Endothelial cell (in vitro differentiated cells): ENCODE measurements at regions not wholly inside any gene's neighbourhood (a gene's known extent, or its start where the extent isn't known, plus 50 kb on each side); places are given as distances from the start of the nearest gene placed in this dataset.
"Not testable (repeated sequence)": the region's sequence is repeated elsewhere in the genome, so short reads cannot be mapped to it uniquely, and the experiment has no call there.

Experiments used
- DNase-seq: peaks from one replicate; pipeline ENCODE4 v3.0.0; 2021; ENCODE audit warnings: low spot score
- H3K27ac Mint-ChIP-seq: one replicate; pipeline ENCODE4 v1.8.0; 2021; ENCODE audit warnings: mixed read lengths, inconsistent platforms; ENCODE audit not compliant: unreplicated experiment
- H3K27me3 Mint-ChIP-seq: one replicate; pipeline ENCODE4 v1.8.0; 2021; ENCODE audit warnings: mild to moderate bottlenecking, moderate library complexity, mixed read lengths, inconsistent platforms; ENCODE audit not compliant: unreplicated experiment
- H3K36me3 Mint-ChIP-seq: one replicate; pipeline ENCODE4 v1.8.0; 2021; ENCODE audit warnings: mild to moderate bottlenecking, low read depth, mixed read lengths, inconsistent platforms; ENCODE audit not compliant: unreplicated experiment
- H3K4me1 Mint-ChIP-seq: one replicate; pipeline ENCODE4 v1.8.0; 2021; ENCODE audit warnings: mild to moderate bottlenecking, mixed read lengths, inconsistent platforms; ENCODE audit not compliant: unreplicated experiment
- H3K4me3 Mint-ChIP-seq: one replicate; pipeline ENCODE4 v1.8.0; 2021; ENCODE audit warnings: mild to moderate bottlenecking, mixed read lengths, inconsistent platforms; ENCODE audit not compliant: unreplicated experiment
- H3K9me3 Mint-ChIP-seq: one replicate; pipeline ENCODE4 v1.8.0; 2021; ENCODE audit warnings: mixed read lengths, inconsistent platforms; ENCODE audit not compliant: unreplicated experiment
- TF ChIP-seq, protein P1 (sequence below): fragments of 200-600 bp; sonication (generic); IDR thresholded peaks from one replicate; pipeline ENCODE4 v1.5.0; 2021; ENCODE audit warnings: antibody characterized with exemption; ENCODE audit not compliant: unreplicated experiment

DNA sequence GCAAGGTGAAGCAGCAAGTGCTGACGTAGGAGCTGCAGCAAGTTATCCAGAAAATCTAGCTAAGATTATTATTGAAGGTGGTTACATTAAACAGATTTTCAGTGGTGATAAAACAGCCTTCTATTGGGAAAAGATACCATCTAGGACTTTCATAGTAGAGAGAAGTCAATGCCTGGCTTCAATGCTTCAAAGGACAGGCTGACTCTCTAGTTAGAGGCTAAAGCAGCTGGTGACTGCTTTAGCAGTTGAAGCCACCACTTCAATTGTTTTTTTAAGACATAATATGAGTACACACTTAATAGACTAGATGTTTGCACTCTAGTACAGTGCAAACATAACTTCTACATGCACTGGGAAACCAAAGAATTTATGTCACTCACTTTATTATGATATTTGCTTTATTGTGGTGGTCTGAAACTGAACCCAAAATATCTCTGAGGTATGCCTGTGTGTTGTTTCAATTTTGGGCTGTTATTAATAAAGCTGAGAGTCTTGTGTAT lies 1026.9 kb upstream of the FOXG1 start:
- no peak overlapping the region for H3K27ac Mint-ChIP-seq
- H3K4me3 Mint-ChIP-seq, result no peak overlapping the region
- no peaks in the 10 kb centered on the region for H3K9me3 Mint-ChIP-seq
- DNase-seq, result no peak
- no peaks in the 10 kb centered on the region for H3K4me1 Mint-ChIP-seq
- TF ChIP-seq, protein P1, sequence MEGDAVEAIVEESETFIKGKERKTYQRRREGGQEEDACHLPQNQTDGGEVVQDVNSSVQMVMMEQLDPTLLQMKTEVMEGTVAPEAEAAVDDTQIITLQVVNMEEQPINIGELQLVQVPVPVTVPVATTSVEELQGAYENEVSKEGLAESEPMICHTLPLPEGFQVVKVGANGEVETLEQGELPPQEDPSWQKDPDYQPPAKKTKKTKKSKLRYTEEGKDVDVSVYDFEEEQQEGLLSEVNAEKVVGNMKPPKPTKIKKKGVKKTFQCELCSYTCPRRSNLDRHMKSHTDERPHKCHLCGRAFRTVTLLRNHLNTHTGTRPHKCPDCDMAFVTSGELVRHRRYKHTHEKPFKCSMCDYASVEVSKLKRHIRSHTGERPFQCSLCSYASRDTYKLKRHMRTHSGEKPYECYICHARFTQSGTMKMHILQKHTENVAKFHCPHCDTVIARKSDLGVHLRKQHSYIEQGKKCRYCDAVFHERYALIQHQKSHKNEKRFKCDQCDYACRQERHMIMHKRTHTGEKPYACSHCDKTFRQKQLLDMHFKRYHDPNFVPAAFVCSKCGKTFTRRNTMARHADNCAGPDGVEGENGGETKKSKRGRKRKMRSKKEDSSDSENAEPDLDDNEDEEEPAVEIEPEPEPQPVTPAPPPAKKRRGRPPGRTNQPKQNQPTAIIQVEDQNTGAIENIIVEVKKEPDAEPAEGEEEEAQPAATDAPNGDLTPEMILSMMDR, result no peak
- H3K36me3 Mint-ChIP-seq, result no peaks in the 10 kb centered on the region
- no peaks in the 10 kb centered on the region for H3K27me3 Mint-ChIP-seq

DNA sequence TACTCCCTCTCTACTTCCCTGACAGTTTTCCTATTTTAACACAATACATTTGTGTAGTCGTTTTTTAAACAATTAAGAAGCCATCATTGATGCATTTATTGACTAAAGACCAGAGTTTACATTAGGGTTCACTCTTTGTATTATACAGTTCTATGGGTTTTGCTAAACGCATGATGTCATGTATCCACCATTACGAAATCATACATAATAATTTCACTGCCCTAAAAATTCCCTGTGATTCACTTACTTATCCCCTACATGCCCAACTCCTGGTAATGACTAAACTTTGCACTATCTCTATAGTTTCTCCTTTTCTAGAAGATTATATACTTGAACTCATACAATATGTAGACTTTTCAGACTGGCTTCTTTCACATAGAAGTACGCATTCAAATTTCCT lies 1016.5 kb upstream of the FOXG1 start:
- H3K27me3 Mint-ChIP-seq, result no peaks in the 10 kb centered on the region
- H3K36me3 Mint-ChIP-seq, result no peaks in the 10 kb centered on the region
- H3K4me1 Mint-ChIP-seq, result no peaks in the 10 kb centered on the region
- H3K27ac Mint-ChIP-seq, result no peak overlapping the region
- no peak overlapping the region for H3K4me3 Mint-ChIP-seq
- H3K9me3 Mint-ChIP-seq, result no peaks in the 10 kb centered on the region
- TF ChIP-seq, protein P1, result no peak
- no peak for DNase-seq

DNA sequence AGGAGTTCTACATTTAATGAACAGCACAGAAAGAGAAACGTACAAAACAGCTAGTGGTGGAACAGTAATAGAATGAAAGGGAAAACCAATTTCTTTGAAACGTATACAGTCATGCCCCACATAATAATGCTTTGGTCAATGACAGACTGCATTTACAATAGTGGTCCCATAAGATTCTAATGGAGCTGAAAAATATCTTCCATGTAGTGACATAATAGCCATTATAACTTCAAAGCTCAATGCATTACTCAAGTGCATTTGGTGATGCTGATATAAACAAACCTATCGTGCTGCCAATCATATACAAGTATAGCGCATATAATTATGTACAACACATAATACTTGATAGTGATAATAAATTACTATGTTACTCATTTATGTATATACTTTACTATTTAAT lies 1008.9 kb upstream of the FOXG1 start:
- H3K4me3 Mint-ChIP-seq, DNase-seq, H3K9me3 Mint-ChIP-seq, H3K27ac Mint-ChIP-seq, H3K27me3 Mint-ChIP-seq, H3K36me3 Mint-ChIP-seq, H3K4me1 Mint-ChIP-seq: not testable (repeated sequence)

DNA sequence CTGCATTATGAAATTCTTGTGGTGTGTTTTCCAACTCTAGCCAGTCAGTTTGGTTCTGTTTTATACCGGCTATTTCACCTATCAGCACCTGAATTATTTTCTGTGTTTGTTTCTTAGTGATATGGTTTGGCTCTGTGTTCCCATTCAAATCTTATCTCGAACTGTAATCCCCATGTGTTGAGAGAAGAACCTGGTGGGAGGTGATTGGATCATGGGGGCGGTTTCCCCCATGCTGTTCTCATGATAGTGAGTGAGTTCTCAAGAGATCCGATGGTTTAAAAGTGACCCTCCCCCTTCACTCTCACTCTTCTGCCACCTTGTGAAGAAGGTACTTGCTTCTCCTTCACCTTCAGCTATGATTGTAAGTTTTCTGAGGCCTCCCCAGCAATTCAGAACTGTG lies 1006.2 kb upstream of the FOXG1 start:
- DNase-seq, H3K4me3 Mint-ChIP-seq: not testable (repeated sequence)

DNA sequence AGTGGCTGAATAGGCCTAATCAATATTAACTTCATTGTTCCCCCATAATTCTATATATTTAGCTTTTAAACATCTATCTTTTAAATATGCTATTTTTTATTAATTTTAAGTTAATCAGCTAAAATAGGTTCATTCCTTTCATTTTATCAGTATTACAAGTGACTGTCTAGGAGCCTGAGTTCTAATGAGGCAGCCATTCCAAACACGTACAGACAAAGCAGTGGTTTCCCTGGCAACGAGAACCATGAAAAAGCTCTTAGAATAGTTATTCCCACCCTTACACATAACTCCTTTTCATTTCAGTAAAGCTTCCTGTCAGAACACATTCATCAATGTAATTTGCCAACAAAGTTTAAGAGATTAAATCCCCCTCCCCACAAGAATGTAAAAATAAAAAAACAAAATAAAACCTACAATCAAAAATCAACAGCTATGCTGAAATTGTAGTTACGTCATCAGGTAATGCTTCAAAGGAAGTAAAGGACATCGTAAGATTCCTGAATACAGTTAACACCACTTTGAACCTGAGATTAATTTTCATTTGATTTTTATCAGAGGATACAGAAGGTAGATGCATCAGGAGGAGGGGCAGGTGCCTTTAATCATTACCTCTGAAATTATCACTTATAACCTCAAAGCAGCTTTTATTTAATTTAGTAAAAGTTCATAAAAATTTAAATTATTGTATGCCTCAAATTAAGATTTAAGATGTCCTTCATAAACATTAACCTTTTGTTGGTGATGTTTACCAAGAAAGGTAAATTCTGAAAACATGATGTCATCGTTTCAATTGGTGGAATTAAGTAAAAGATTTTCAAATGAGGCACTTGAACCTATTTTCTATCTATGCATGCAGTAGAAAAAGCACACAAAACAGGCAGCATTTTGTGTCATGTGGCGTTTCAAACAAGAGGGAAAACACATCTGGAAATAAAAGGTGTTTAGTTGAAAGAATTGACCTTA lies 967.2 kb upstream of the FOXG1 start:
- not testable (repeated sequence) for H3K4me1 Mint-ChIP-seq, H3K27me3 Mint-ChIP-seq, H3K27ac Mint-ChIP-seq, H3K4me3 Mint-ChIP-seq, DNase-seq, H3K36me3 Mint-ChIP-seq, H3K9me3 Mint-ChIP-seq

More for the DNA sequence above, 1006.2 kb upstream of the FOXG1 start:
- H3K9me3 Mint-ChIP-seq, H3K4me1 Mint-ChIP-seq, H3K27me3 Mint-ChIP-seq, H3K36me3 Mint-ChIP-seq, H3K27ac Mint-ChIP-seq: not testable (repeated sequence)

DNA sequence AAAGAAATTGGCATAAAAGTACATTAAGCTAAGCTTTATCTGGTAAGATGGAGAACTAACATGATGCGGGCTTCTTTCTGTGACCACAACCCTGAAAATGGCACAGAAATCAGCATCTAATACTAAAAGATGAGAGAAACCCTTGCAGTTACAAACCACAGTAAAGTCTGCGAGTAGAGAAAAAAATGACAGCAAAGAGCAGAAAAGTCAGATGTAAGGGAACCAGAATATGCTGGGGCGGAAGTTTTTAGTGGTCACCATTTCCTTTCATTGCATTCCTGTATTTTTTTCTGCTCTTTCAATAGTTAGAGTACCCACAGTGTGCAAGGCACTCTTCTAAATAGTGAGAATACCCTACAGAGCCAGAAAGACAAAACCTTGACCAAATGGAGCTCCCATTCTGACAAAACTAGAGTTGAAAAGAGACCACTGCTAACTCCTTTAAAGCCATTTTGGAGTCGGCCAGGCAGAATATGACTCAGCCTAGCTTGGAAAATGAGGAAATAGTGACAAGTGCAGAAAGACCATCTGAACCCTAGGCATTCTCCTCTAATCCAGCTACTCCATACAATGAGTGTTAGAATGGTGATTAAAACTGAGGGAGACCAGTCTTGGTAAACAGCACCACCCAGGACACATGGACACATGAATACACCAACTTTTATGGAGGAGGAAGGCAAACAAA lies 948.7 kb upstream of the FOXG1 start:
- H3K27me3 Mint-ChIP-seq, DNase-seq, H3K27ac Mint-ChIP-seq, H3K36me3 Mint-ChIP-seq, H3K9me3 Mint-ChIP-seq, H3K4me3 Mint-ChIP-seq, H3K4me1 Mint-ChIP-seq: not testable (repeated sequence)

DNA sequence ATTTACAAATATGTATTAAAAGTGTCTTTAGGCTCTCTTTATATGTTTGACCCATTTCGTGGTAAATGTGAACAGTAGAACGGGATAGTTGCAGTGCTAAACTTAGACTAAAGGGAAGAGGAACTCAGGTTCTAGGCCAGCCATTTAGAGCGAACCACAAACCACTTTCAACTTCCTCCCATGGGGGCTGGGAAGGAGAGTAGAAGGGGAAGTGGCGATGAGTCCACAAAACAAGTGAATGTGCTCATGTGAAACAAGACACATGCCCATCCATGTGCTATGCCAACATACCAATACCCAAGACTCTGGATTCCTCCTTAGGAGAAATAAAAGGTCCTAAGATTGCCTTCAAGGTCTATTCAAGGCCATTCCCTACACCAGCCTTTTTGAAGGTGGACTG lies 940.4 kb upstream of the FOXG1 start:
- H3K36me3 Mint-ChIP-seq, H3K4me1 Mint-ChIP-seq, DNase-seq, H3K27me3 Mint-ChIP-seq, H3K27ac Mint-ChIP-seq, H3K4me3 Mint-ChIP-seq, H3K9me3 Mint-ChIP-seq: not testable (repeated sequence)

DNA sequence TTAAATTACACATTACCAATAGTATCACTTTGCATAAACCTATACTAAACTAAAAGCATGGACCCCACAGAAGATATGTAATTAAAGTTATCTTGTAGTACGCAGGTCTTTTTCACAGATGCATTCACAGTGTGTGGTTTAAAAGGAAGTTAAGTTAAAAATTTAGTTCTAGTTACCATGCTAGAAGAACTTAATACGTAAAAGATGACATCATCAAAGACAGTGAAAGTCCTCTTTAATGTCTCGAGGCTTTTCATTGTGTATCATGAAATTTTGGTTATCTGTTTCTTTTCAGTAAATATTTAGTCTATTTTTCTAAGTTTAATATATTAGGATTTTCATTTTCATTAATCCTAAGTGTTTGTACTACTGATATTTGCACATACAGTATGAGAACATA lies 934.6 kb upstream of the FOXG1 start:
- H3K9me3 Mint-ChIP-seq, H3K4me3 Mint-ChIP-seq, H3K36me3 Mint-ChIP-seq, H3K27me3 Mint-ChIP-seq, H3K4me1 Mint-ChIP-seq, DNase-seq, H3K27ac Mint-ChIP-seq: not testable (repeated sequence)

DNA sequence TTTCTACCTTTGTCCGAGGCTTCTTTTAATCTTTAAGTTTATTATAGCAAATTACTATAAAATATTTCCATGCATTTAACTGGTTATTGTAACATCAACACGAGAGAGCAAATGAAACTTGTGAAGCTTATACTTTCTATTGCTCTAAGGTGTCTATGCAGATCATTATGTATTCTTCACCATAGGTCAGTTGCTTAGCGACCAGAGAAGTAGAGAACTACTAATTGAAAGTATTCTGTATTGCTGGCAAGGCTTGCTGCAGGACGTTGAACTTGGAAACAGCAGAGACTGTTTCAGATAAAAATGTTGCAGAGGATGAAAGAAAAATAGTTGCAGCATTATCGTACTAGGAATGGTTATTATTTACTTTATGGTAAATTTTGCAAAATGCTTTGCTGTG lies 933.6 kb upstream of the FOXG1 start:
- DNase-seq, H3K27me3 Mint-ChIP-seq, H3K36me3 Mint-ChIP-seq, H3K9me3 Mint-ChIP-seq, H3K4me1 Mint-ChIP-seq, H3K4me3 Mint-ChIP-seq, H3K27ac Mint-ChIP-seq: not testable (repeated sequence)
